ENCODE measurements at regions not wholly inside any gene's neighbourhood (a gene's known extent, or its start where the extent isn't known, plus 50 kb on each side); places are given as distances from the start of the nearest gene placed in this dataset.

DNA sequence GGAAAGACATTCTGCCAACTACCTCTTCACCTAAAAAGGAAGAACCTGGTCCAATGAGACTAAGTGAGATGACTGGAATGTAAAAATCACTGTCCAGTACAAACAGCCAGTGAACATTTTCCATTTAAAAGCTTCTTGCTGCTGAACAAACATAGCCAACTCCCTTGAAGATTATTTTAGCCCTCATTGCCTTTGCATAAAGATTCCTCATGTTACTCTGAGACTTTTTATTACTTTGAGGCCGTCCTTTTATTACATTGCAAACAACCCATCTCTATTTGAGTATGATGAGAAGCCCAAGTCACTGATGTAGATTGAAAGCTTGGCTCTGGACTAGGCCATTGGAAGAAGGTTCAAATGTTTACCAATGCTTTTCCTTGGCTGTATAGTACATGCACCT lies 649.8 kb downstream of the CETN3 start:
- TF ChIP-seq CTCF (IDR thresholded peaks at IDR 0.05): no peak
- TF ChIP-seq EP300 (IDR thresholded peaks at IDR 0.05): no peak

All from stomach (tissue), 4 donors.